H54 (cell line): ENCODE measurements at regions not wholly inside any gene's neighbourhood (a gene's known extent, or its start where the extent isn't known, plus 50 kb on each side); places are given as distances from the start of the nearest gene placed in this dataset.
"Not testable (repeated sequence)": the region's sequence is repeated elsewhere in the genome, so short reads cannot be mapped to it uniquely, and the experiment has no call there.

Experiments
- DNase-seq: peaks from one replicate; pipeline ENCODE4 v3.0.0; 2011; ENCODE audit warnings: low spot score, mixed read lengths; ENCODE audit not compliant: insufficient read length
- FAIRE-seq: peaks from 3 replicates; lab custom pipeline; 2011; peaks lifted over from hg19 to GRCh38; lab: Jason Lieb, UNC
- POLR2A ChIP-seq: IDR thresholded peaks from 2 replicates; pipeline ENCODE4 v1.6.1; 2011; ENCODE audit warnings: low read depth, mild to moderate bottlenecking, low read length

GRCh38 chr6:4344317-4344899, 209.0 kb upstream of the ECI2 start:
- peak; percentile 90 for FAIRE-seq
- TF ChIP-seq POLR2A = no peak
- DNase-seq = peak; percentile 27

- FAIRE-seq (no peak), DNase-seq (no peak)
- TF ChIP-seq POLR2A = no peak
Observed at GRCh38 chr6:4342407-4343137, 207.2 kb upstream of the ECI2 start.

DNA sequence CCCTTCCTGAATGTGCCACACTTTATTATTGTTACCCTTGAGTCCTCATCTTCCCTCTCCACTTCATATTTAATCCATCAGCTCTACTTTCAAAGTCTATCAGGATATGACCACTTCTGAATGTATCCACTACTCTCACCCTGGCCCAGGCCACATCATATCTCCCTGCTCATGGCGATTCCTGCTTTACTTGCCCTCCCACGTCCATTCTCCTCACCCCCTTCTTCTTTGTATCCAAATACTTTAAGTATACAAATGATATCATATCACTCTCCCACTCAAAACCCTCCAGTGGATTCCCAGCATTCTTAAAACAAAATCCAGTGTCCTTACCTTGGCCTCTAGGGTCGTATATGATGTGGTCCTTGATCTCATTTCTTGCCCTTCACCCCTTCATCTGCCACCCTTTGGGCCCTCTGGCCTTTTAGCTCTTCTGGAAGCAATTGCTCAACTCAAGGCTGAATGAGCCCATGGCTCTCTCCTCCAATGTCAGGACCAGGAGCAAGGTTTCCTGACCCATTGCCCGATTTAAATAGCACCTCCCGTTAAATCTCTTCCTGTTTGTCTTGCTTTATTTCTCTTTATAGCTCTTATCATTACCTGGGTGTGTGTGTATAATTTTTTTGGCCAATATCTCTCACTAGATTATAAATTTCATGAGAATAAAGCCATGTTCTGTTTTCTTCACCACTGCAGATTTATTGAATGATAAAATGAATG, 205.9 kb upstream of the ECI2 start:
- DNase-seq = no peak
- FAIRE-seq = no peak
- TF ChIP-seq POLR2A = no peak

DNA sequence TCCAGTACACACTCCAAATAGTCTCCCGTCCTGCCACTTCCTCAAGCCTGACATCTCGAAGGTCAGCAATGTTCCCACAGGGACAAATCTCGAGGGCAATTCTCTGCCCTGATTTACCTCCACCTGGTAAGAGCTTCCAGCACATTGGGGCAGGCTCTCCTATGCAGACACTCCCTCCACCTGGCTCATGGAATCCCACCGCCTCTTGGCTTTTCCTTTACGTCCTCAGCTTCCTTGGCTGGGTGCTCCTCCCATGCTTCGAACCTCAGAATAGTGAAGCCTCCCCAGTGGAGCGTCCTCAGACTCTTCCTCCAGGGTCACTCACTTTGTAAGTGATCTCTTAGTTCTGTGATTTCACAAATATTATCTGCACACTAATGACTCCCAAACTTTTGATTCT, 205.2 kb upstream of the ECI2 start:
- FAIRE-seq = no peak
- TF ChIP-seq POLR2A = no peak
- no peak for DNase-seq

- TF ChIP-seq POLR2A = no peak
- no peak for FAIRE-seq
- DNase-seq = no peak
Observed at GRCh38 chr6:4338884-4339283, 203.5 kb upstream of the ECI2 start.

- DNase-seq (no peak), FAIRE-seq (no peak)
- no peak for TF ChIP-seq POLR2A
Observed at GRCh38 chr6:4336778-4337442, 201.5 kb upstream of the ECI2 start.

DNA sequence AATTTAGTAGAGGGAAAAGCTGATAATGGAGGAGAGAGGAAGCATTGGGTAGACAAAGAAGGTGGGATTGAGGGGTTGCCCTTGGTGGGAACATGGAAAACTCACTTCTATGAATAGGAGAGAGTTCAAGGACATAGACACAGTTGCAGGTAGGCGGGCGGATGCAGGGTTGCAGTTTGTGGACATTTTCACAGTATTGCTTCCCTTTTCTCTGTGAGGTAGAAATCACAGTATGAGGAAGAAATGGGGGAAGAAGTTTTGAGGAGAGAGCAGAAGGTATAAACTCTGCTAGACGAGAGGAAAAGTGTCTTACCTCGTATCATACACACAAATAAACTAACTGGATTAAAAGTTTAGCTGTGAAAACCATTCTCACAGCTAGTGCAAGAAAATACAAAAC, 200.7 kb upstream of the ECI2 start:
- FAIRE-seq (no peak), DNase-seq (no peak)
- TF ChIP-seq POLR2A = no peak

DNA sequence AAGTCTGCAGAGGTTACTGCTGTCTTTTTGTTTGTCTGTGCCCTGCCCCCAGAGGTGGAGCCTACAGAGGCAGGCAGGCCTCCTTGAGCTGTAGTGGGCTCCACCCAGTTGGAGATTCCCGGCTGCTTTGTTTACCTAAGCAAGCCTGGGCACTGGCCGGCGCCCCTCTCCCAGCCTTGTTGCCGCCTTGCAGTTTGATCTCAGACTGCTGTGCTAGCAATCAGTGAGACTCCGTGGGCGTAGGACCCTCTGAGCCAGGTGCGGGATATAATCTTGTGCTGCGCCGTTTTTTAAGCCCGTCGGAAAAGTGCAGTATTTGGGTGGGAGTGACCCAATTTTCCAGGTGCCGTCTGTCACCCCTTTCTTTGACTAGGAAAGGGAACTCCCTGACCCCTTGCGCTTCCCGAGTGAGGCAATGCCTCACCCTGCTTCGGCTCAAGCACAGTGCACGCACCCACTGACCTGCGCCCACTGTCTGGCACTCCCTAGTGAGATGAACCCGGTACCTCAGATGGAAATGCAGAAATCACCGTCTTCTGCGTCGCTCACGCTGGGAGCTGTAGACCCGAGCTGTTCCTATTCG, 198.9 kb upstream of the ECI2 start:
- DNase-seq, FAIRE-seq: not testable (repeated sequence)

- DNase-seq = no peak
- no peak for TF ChIP-seq POLR2A
- FAIRE-seq = no peak
Observed at GRCh38 chr6:4327841-4328240, 192.5 kb upstream of the ECI2 start.

- no peak for FAIRE-seq
- no peak for DNase-seq
- no peak for TF ChIP-seq POLR2A
Observed at GRCh38 chr6:4324746-4325145, 189.4 kb upstream of the ECI2 start.

GRCh38 chr6:4323322-4323721, 187.9 kb upstream of the ECI2 start:
- no peak for FAIRE-seq
- DNase-seq = no peak
- TF ChIP-seq POLR2A = no peak

- TF ChIP-seq POLR2A = no peak
- DNase-seq (no peak), FAIRE-seq (no peak)
Observed at GRCh38 chr6:4322846-4323309, 187.5 kb upstream of the ECI2 start.

- no peak for FAIRE-seq
- no peak for DNase-seq
- TF ChIP-seq POLR2A = no peak
Observed at GRCh38 chr6:4322134-4322845, 186.9 kb upstream of the ECI2 start.
